ENCODE measurements at regions not wholly inside any gene's neighbourhood (a gene's known extent, or its start where the extent isn't known, plus 50 kb on each side); places are given as distances from the start of the nearest gene placed in this dataset.

DNA sequence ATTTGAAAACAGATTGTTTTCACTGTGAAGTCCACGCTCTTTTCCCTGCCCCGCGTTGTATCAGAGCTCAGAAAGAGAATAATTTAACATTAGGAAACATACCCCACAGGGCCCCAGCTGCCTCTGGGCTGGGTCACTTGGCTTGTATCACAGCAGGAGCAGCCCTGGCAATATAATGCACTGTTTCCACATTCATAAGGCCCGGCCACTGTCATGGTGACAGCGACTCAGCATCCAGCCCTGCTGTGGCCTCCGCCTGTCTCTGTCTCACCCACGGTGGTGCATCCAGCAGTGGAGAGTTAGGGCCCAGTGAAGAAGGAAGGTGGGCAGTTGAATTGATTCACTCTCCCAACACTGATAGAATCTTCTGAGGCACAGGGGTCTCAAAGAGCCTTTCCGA lies 188.9 kb downstream of the NSG2 start:
- DNase-seq (ENCODE audit: low spot score): no peak

DNA sequence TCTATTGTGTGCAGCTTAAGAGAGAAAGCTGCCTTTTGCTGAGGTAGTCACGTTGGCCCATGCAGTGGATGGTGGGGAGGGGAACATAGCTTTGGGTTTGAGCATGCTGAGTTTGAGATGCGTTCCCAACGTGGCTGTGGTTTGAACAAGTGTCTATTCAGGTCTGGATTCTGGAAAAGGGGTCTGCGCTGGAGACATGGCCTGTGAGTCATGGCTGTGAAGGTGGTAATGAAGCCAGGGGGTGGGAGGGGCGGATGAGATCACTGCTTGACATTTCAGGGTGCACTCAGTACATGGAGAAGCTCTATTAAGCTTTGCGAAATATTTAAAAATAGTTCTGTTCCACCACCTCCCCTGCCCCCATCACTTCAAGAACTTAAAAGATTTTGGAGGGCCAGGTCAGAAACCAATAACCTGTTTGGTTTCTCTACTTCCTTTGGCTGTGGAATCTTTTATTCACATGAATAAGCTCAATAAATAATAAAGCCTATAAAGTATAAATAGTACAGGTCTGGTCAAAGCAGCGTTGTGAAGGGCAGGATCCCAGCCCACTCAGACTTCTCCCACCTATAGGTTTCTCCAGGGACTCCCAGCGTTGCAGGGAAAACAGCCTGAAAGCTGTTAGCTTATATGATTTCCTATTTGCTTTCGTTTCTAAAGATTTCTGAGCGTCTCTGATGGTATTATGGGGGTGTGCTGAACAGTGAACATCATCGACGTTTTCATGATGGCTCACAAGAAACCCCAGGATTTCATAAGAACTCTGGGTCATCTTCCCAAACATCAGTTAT lies 189.9 kb downstream of the NSG2 start:
- no peak for DNase-seq (ENCODE audit: low spot score)

- no peak for DNase-seq (ENCODE audit: low spot score)
Measured at GRCh38 chr5:174236070-174236469, 190.6 kb downstream of the NSG2 start.

DNA sequence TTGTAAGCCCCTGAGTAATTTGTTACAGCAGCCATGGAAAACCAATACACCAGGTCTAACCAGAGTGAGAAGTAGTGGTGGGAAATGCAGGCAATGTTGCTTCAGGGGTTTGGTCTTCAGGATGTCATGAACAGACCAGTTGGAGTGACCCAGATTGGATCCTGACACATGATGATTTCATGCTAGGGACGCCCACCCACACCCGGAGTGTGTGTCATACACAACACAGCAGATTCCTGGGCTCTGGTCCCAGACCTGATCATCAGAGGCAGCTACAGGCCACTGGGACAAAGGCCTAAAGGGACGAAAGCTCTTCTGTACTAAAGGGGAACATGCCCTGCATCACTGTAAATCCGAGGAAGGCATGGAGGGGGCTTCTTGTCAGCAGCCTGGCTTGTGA lies 194.2 kb downstream of the NSG2 start:
- DNase-seq (ENCODE audit: low spot score): no peak

DNA sequence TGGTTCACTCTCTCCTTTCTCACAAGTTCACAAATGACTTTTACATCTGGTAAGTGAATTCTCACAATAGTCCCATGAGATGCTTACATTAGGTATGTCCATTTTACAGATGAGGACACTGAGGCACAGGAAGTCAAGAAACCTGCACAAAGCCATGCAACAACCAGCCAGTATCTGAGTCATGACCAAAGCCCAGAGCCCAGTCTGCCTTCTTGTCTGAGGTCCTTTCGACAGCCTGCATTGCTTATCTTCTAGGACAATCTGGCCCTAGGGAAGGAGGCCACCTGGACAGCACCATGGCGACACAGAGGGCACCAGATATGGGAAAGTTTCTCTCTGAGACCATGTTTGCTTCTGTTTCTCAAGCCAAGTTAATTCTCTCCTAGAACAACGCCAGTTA lies 197.1 kb downstream of the NSG2 start:
- DNase-seq (ENCODE audit: low spot score): no peak

GRCh38 chr5:174243904-174244303 lies 198.4 kb downstream of the NSG2 start:
- DNase-seq (ENCODE audit: low spot score): no peak

DNA sequence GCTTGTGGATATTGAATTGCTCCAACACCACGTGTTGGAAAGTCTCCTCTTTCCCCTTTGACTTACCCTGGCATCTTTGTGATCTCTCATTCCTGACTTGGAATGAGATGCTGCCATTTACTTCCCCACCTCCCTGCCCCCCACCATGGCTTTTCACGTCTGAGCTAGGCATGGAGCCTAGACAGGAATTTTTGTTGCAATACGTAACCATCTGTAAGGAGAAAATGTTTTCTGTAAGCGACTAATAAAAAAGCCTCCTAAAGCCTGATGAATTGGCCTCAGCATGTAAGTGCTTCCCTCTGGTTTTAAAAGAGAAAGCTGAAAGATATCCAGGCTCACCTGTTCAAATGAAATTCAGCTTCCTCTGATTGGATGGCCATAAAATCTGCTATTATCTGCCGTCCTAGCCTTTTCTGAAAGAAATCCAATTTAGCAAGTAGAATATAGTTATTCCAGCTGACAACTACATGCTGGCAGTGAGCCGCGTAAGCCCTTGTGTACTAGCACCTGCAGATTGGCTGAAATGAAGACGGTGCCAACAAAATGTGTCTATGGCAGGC lies 200.1 kb downstream of the NSG2 start:
- DNase-seq (ENCODE audit: low spot score): no peak

- no peak for DNase-seq (ENCODE audit: low spot score)
Measured at GRCh38 chr5:174246743-174247142, 201.2 kb downstream of the NSG2 start.

DNA sequence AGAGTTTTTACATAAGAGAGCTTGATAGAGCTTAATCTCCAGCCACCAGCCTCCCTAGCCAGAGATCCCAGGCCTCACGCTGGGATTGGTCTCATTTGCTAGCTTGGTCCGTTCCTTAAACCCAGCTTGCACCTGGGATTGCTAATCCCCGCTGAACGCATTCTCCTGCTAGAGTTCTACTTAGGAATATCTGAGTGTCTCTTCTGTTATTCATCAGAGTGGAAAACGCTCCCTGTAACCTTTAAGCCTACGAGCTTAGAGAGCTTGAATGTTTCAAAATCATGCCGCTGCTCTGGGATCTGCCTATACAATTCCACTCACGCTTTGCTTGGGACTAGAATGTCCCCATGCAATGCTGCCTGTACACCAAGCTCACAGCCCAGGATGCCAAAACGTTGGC lies 201.8 kb downstream of the NSG2 start:
- DNase-seq (ENCODE audit: low spot score): no peak

DNA sequence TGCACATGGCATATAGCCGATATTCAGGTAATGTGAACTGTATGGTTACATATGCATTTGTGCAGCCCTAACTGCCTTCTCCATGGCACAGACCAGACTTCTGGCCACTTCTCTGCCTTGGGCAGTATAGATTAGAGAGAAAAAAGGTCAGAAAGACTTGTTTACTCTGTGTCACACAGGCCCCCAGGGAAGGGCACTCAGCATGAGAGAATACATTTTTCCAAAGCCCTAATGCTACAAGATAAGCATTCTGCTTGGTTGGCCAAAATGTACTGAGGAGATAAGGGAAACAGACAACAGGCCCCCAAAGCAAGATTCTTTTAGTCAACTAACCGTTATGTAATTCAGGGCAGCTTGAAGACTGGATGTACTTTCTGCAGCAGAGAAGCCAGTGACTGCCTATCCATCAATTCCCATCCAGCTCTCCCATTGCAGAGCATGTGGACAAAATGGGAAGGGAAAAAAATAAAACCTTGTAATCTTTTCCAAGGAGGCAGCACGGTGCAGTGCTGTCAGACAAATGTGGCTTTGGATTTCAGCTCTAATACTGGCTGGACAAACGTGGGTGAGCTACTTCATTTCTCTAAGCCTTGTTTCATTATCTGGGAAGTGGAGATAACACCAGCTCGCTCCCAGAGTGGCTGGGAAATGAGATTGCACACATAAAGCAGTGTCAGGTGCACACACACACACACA lies 205.9 kb downstream of the NSG2 start:
- no peak for DNase-seq (ENCODE audit: low spot score)

DNA sequence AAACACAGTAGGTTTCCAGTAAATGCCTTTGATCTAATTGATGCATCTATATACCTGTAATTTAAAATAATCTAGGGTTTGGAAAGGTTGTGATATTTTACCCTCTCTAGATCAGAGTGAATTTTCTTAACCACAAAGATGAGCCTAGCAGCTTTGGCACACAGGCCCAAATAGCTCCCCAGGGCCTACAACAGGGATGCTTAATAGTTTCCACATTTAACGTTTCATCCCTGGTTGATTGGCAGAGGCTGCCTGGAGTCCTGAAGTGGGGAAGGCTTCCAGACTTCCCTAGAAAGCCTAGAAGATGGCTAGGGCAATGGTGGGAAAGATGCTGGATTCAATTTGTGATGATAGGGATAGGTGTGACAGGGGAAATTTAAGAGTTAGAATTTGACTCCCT lies 206.6 kb downstream of the NSG2 start:
- no peak for DNase-seq (ENCODE audit: low spot score)

DNA sequence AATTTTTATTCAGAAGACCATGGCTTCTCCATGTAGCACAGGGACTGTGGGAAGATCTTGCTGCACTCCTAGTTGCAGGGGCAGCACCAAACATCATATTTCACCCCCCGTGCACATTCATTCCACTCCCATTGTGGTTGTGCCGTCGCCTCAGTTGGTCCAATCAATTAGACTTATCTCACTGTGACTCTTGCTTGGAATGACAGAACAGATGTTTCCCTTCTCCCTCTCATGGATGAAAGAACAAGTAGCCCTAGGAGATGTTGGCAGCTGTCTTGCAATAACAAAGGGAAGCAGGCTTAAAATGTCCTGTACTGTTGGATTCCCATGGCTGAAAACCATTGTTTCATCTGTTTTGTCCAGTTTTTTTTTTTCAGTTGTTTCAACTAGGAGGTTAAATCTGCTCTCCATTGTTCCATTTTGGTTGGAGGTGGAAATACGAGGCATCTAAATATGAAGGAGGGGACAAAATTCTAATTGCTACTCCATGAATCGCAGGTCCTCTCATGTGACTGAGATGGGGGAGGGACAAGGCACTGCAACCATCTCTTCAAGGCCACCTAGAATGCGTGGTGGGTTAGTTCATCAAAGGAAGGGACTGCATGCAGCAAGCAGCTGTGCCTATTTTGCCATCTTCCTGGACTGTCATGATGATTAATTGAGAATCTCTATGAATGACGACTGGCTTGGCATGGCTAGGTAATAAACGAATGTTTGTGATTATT lies 214.4 kb downstream of the NSG2 start:
- DNase-seq (ENCODE audit: low spot score): no peak

DNA sequence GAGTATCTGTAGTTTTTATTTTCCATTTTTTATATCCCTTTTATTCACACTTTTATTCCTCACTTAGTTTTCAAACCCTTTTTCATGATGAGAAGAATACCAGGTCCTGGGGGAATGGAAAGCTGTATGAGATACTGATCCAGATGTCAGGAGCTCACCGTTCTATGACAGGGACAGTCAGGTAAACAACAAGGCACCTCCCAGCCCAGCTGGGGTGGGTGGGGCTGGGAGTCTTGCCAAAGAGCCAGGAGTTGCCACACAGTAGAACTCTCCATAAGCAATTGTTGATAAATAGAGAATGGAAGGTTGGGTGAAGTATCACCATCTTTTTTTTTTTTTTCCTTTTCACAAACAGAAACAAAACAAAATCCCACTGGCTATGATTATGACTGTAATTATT lies 225.8 kb downstream of the NSG2 start:
- no peak for DNase-seq (ENCODE audit: low spot score)

DNA sequence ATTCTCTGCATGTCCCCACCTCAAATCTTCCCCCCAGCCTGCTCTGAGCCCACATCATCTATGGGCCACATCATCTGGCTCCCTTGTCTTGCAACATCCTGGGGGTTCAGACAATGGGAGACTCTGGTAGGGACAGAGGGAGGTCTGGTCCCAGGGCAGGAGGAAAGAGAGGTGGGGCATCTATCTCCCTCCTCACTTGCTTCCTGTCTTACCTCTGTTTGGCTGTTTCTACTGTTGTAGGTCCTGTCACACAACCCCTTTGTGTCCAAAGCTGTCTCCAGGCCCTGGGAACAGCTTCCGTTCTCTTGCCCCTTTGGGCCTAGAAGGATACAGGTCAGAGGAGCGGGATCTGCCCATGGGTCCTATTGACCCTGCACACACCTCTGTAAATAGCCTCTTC lies 227.2 kb downstream of the NSG2 start:
- DNase-seq (ENCODE audit: low spot score): no peak

DNA sequence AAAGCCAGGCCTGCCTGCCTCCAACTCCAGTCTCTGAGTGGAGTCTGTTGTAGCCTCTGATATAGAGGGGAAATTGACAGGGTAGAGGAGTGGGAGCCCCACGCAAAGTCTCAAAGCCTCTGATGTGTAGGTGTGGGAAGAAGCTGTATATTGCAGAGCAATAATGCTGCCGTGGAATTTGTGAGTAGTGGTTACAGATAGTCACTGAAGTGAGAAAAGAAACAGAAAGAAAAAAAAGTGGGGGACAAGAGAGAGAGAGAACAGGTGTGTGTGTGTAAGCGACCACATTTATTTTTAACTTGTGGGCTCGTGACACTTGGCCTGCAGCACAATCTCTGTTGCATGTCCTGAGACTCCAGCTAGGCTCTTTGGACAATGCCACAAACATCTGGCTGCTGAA lies 227.8 kb downstream of the NSG2 start:
- no peak for DNase-seq (ENCODE audit: low spot score)

GRCh38 chr5:174275959-174276358 lies 230.5 kb downstream of the NSG2 start:
- no peak for DNase-seq (ENCODE audit: low spot score)

DNA sequence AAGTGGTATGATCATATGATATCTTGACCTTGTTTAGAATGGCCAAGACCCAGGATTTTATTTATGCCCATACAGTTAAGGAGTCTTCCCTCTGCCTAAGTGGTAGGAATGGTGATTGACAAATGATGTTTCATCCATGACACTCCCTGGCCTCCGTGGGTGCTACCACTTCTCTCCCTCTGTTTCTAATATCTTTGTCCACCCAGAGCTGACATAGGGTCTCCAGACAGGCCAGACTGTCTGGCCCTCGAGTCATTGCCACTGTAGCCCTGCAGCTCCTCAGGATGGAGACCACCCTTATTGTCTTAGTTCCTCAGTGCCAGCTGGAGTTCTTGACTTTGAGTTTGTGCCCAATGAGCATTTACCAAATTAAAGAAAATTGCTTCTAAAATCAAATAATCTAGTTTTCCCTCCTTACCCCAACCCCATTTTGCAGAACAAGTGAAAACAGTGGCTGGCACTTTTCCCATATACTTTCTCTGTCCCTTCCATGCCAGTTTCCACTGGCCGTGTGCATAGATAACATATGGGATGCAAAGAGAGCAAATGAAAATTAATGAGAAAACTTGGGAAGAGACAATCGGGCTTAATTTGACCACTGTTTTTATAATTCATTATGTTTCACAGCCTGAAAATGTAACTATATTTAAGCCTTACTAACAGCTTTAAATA lies 235.7 kb downstream of the NSG2 start:
- DNase-seq (ENCODE audit: low spot score): no peak

DNA sequence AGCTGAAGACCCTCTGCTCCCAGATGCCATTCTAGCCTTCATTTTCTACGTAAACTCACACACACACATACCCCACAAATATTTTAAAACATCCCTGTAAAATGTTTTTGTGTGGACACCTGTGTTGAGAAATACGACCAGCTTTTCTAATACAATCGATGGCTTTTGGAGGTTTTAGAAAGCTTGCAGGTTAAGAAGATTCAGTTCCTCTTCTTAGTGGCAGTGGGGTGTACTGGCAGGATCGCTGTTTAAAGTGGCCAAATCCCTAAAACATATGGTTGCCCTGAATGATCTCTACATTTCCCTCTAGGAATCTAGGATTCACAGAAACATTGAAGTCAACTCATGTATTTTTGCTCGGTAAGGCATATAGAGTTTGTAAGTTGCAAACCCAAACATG lies 236.3 kb downstream of the NSG2 start:
- no peak for DNase-seq (ENCODE audit: low spot score)

GRCh38 chr5:174282391-174282790 lies 236.9 kb downstream of the NSG2 start:
- no peak for DNase-seq (ENCODE audit: low spot score)

GRCh38 chr5:174283211-174284005 lies 237.9 kb downstream of the NSG2 start:
- no peak for DNase-seq (ENCODE audit: low spot score)

DNA sequence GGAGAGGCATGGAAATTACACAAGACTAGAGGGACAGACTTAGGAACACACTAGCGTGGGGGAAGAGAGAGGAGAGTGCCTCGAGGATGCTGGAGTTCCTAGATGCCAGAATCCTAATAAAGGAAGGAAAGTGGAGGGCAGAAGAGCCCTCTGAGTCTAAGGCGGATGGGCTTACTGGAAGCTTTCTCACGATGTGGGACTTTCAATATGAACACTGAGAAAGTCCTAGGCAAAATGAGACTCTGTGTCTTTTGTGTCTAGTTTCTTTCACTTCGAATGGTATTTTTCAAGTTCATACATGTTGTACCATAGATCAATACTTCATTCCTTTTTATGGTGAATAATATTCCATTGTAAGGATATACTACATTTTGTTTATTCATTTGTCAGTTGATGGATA lies 239.4 kb downstream of the NSG2 start:
- DNase-seq (ENCODE audit: low spot score): no peak

Data from mesenteric fat pad (tissue), 1 donor.